Sigmoid colon (tissue), 6 donors: ENCODE measurements at regions not wholly inside any gene's neighbourhood (a gene's known extent, or its start where the extent isn't known, plus 50 kb on each side); places are given as distances from the start of the nearest gene placed in this dataset.
A peak's percentile ranks its signal among the peaks of the same experiment; 100 is the strongest.

Experiments used
- DNase-seq: peaks from one replicate; pipeline ENCODE4 v3.0.0-alpha.2; 2019
- H3K27ac ChIP-seq, 4 donors: fragments of 200-600 bp; sonication (generic); one replicate each; pipeline ENCODE4 v1.5.1; 2016 to 2019; ENCODE audit warnings: mild to moderate bottlenecking in 1 of 4
- H3K27me3 ChIP-seq, 3 donors: fragments of 200-600 bp; sonication (generic); one replicate each; pipeline ENCODE4 v1.5.1; 2019; ENCODE audit warnings: mild to moderate bottlenecking in 1 of 3
- H3K36me3 ChIP-seq, 4 donors: fragments of 200-600 bp; sonication (generic); one replicate each; pipeline ENCODE4 v1.5.1; 2016 to 2019
- H3K4me1 ChIP-seq, 4 donors: fragments of 200-600 bp; sonication (generic); one replicate each; pipeline ENCODE4 v1.5.1; 2017 to 2019
- H3K4me3 ChIP-seq, 4 donors: fragments of 200-600 bp; sonication (generic); one replicate each; pipeline ENCODE4 v1.5.1; 2017 to 2019; ENCODE audit warnings: mild to moderate bottlenecking in 2 of 4, moderate library complexity in 1 of 4
- H3K9me3 ChIP-seq, 4 donors: fragments of 200-600 bp in 3 of 4; sonication (generic) in 3 of 4; one replicate each; pipeline versions ENCODE4 v1.5.1 to v1.6.1; 2013 to 2019
- EP300 ChIP-seq, 4 donors: sonication (generic); formaldehyde crosslinking; IDR thresholded peaks; one replicate each; pipeline ENCODE4 v1.6.1; 2017; ENCODE audit warnings: antibody characterized with exemption in 4 of 4
- POLR2A ChIP-seq, 2 donors: fragments of 450-650 bp; IDR thresholded peaks; one replicate each; pipeline ENCODE4 v1.6.1; 2016; ENCODE audit warnings: antibody characterized with exemption in 2 of 2, mild to moderate bottlenecking in 2 of 2, moderate library complexity in 2 of 2
- POLR2AphosphoS5 ChIP-seq, 4 donors: sonication (generic); formaldehyde crosslinking; IDR thresholded peaks; one replicate each; pipeline ENCODE4 v1.6.1; 2017; ENCODE audit warnings: antibody characterized with exemption in 4 of 4
- WGBS, 2 donors: extraction: QIAGEN DNeasy Blood & Tissue Kit; methylation state at CpG; one replicate each; pipeline ENCODE4 v1.1.7; 2013; 5-methylcytosine and 5-hydroxymethylcytosine counted together
- intact Hi-C: fragments of 100-400 bp; cut with DNase I; formaldehyde crosslinking; loops from one replicate; pipeline ENCODE4 v1.15.1; 2023
- TF ChIP-seq, protein P1 (sequence below), 4 experiments: fragments of 450-650 bp in 3 of 4; fragments of 200-600 bp in 1 of 4; IDR thresholded peaks; one replicate each; pipeline ENCODE4 v1.5.1; 2016 to 2019; ENCODE audit warnings: antibody characterized with exemption in 4 of 4, mild to moderate bottlenecking in 3 of 4, moderate library complexity in 2 of 4
- donor health status: healthy with polysubstance abuse.
- donor health status: healthy.

DNA sequence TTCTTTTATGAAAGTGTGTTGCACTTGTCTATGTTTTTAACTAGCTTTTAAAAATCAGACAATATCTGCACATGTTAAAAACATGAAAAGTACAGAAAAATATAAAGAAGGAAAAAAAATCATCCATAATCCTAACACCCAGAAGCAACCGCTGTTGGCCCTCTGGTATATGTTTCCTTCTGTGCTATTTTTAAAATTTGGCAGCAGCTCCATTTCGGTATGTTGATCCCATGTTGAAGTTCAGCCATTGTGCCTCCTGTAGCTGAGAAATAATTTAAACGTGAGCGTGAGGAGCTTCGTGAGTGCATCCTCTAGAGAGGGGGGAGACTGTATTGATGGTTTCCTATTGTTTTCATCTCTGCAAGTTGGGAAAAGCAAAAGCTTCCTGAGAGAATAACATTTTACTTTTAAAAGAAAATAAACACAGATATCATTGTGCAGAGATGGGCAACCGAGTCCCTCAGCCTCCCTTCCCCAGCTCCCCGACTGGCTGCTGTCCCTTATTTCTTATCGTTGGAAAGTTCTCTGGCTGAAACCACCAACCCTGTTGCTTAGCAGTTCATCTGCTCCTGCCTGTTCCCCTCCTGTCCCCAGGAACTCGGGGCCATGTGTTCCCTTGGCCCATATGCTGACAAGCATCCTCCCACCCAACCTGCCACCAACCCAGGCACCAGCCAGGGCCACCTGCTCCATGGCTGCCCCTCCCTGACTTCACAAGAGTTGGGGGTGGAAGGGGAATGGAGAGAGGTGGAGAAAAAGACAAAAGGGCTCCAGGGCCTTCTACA is 499.1 kb upstream of the PODXL start:
- intact Hi-C loops = no loop called here
- DNase-seq = no peak
- no peaks in the 10 kb centered on the region for H3K9me3 ChIP-seq
- no peaks in the 10 kb centered on the region for H3K27me3 ChIP-seq
- H3K27ac ChIP-seq = no peak overlapping the region
- peaks cover 0 to 34% (median 32%) of the 10 kb centered on the region in 4 donors for H3K4me1 ChIP-seq
- no peak overlapping the region for H3K4me3 ChIP-seq
- H3K36me3 ChIP-seq = no peaks in the 10 kb centered on the region
- TF ChIP-seq EP300 (IDR thresholded peaks at IDR 0.05) (no peak), POLR2A (IDR thresholded peaks at IDR 0.05) (no peak), POLR2AphosphoS5 (IDR thresholded peaks at IDR 0.05) (no peak)
- TF ChIP-seq, protein P1, sequence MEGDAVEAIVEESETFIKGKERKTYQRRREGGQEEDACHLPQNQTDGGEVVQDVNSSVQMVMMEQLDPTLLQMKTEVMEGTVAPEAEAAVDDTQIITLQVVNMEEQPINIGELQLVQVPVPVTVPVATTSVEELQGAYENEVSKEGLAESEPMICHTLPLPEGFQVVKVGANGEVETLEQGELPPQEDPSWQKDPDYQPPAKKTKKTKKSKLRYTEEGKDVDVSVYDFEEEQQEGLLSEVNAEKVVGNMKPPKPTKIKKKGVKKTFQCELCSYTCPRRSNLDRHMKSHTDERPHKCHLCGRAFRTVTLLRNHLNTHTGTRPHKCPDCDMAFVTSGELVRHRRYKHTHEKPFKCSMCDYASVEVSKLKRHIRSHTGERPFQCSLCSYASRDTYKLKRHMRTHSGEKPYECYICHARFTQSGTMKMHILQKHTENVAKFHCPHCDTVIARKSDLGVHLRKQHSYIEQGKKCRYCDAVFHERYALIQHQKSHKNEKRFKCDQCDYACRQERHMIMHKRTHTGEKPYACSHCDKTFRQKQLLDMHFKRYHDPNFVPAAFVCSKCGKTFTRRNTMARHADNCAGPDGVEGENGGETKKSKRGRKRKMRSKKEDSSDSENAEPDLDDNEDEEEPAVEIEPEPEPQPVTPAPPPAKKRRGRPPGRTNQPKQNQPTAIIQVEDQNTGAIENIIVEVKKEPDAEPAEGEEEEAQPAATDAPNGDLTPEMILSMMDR (IDR thresholded peaks at IDR 0.05) = no peak
- WGBS, 2 donors = 67 to 85% methylated on average over 9 of the region's 9 CpGs

DNA sequence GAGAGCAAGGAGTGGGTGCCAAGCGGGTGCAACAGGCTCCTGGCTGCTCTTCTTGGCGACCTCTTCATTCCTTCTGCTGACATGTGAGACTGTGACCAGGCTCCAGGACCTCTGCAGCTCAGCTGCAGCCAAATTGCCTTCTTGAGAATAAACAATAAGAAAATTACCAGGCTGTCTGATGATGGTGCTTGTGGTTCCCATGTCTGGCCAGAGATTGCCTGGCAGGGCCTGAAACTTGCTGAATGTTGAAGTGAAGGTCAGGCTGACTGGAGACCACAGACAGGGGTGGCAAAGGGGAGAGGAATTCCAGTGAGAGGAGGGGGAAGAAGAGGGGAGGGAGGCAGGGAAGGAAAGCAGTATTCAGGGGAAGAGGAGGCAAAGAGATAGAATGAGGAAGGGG is 497.4 kb upstream of the PODXL start:
- intact Hi-C loops = no loop called here
- DNase-seq = no peak
- Histone ChIP-seq H3K4me1 (peaks cover 0 to 34% (median 32%) of the 10 kb centered on the region in 4 donors), H3K4me3 (no peak overlapping the region), H3K9me3 (no peaks in the 10 kb centered on the region), H3K27ac (peak overlapping the region in 2 of 4 donors; percentile 38 to 40), H3K27me3 (no peaks in the 10 kb centered on the region), H3K36me3 (no peaks in the 10 kb centered on the region)
- 75 to 83% methylated on average over 2 of the region's 2 CpGs for WGBS, 2 donors
- peak in 1 of 4 donors; percentile 27 for TF ChIP-seq POLR2AphosphoS5 (IDR thresholded peaks at IDR 0.05)
- TF ChIP-seq, protein P1 (IDR thresholded peaks at IDR 0.05) = no peak
- TF ChIP-seq POLR2A (IDR thresholded peaks at IDR 0.05) = no peak
- TF ChIP-seq EP300 (IDR thresholded peaks at IDR 0.05) = no peak

DNA sequence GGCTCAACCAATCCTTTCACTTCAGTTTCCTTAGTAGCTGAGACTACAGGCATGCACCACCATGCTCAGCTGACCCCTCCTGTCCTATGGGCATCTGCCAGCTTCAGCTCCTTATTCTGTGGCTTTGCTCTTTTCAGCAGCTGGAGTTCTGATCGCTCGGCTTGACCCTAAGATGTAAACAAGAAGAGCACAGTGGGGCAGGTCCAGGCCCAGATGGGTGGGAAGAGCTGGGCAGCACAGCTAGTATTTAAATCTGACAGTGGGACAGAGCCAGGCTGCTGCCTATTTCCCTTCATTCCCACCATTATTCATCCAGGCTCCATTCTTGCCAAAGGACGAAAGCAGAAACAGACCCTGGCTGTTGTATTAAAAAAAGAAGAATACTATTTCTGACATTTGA is 494.9 kb upstream of the PODXL start:
- H3K9me3 ChIP-seq = no peaks in the 10 kb centered on the region
- H3K4me3 ChIP-seq = no peak overlapping the region
- peak overlapping the region in 1 of 4 donors; percentile 11 for H3K27ac ChIP-seq
- TF ChIP-seq POLR2AphosphoS5 (IDR thresholded peaks at IDR 0.05) (no peak), EP300 (IDR thresholded peaks at IDR 0.05) (no peak)
- TF ChIP-seq, protein P1 (IDR thresholded peaks at IDR 0.05) = no peak
- DNase-seq = no peak
- no peaks in the 10 kb centered on the region for H3K36me3 ChIP-seq
- no peaks in the 10 kb centered on the region for H3K27me3 ChIP-seq
- intact Hi-C loops = no loop called here
- 65 to 86% methylated on average over 3 of the region's 3 CpGs for WGBS, 2 donors
- H3K4me1 ChIP-seq = peaks cover 0 to 38% (median 32%) of the 10 kb centered on the region in 4 donors

DNA sequence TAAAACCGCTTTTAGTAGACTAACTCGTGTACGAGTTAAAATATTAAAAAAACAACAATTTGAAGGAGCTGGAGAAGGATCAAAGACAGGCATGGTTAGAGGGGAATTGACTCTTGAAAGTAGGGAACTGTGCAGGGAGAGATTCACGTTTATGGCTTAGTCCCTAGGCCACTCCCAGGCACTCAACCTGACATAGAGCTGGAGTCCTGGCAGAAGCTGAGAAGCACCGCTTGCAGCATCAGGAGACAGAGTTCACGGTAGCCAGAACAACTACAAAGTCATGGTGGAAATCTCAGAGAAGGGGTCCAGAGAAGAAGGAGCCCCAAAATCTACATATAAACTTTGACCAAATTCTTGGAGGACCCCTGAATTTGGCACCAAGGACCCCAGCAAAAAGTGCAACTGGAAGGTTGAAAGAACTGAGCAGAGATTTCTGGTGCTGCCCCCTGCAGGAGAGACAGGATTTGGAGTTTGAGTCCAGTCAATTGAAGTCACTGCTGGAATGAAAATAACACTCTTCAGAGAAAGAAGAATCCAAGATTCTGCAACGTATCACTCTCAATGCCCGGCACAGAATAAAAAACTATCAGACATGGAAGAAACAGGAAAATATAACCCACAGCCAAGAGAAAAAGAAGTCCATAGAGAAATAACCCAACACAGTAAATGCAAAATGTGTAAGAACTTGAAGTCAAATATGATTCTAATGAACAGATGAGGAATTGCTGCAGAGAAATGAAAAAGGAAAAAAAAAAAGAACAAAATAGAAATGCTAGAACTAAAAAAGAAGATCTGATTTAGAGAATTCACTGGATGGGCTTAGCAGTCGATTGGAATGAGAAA is 493.3 kb upstream of the PODXL start:
- intact Hi-C loops = no loop called here
- H3K36me3 ChIP-seq = no peaks in the 10 kb centered on the region
- no peak overlapping the region for H3K27ac ChIP-seq
- H3K4me1 ChIP-seq = peaks cover 0 to 26% (median 21%) of the 10 kb centered on the region in 4 donors
- WGBS, 2 donors = 22 to 52% methylated on average over 9 of the region's 9 CpGs
- H3K27me3 ChIP-seq = no peaks in the 10 kb centered on the region
- TF ChIP-seq EP300 (IDR thresholded peaks at IDR 0.05) = no peak
- TF ChIP-seq, protein P1 (IDR thresholded peaks at IDR 0.05) = peak in 1 of 4 experiments; percentile 37
- H3K9me3 ChIP-seq = no peaks in the 10 kb centered on the region
- no peak overlapping the region for H3K4me3 ChIP-seq
- no peak for DNase-seq
